MM.1S (cell line): ENCODE measurements at regions not wholly inside any gene's neighbourhood (a gene's known extent, or its start where the extent isn't known, plus 50 kb on each side); places are given as distances from the start of the nearest gene placed in this dataset.

Experiments used
- DNase-seq: peaks from one replicate; pipeline ENCODE4 v3.0.0-alpha.2; 2015
- H2AFZ ChIP-seq: fragments of 300-600 bp; sonication (generic); 2 replicates; pipeline ENCODE4 v1.6.0; 2016; ENCODE audit warnings: antibody characterized with exemption, low read length
- H3F3A ChIP-seq: fragments of 300-600 bp; sonication (generic); 2 replicates; pipeline ENCODE4 v1.6.1; 2016; ENCODE audit warnings: mild to moderate bottlenecking, antibody characterized with exemption, low read length, moderate library complexity, mixed read lengths; ENCODE audit not compliant: insufficient read depth
- H3K27ac ChIP-seq: fragments of 300-600 bp; sonication (generic); 2 replicates; pipeline ENCODE4 v1.5.1; 2016; ENCODE audit warnings: mild to moderate bottlenecking, low read length
- H3K27me3 ChIP-seq: fragments of 300-600 bp; sonication (generic); replicated peaks from 2 replicates; pipeline ENCODE4 v1.6.0; 2016; ENCODE audit warnings: low read length; ENCODE audit not compliant: insufficient read depth
- H3K36me3 ChIP-seq: fragments of 300-600 bp; sonication (generic); replicated peaks from 2 replicates; pipeline ENCODE4 v1.6.1; 2016; ENCODE audit warnings: mild to moderate bottlenecking, low read length, mixed read lengths; ENCODE audit not compliant: insufficient read depth
- H3K4me1 ChIP-seq: fragments of 300-600 bp; sonication (generic); 2 replicates; pipeline ENCODE4 v1.6.1; 2016; ENCODE audit warnings: low read length, mixed read lengths
- H3K4me2 ChIP-seq: fragments of 300-600 bp; sonication (generic); 2 replicates; pipeline ENCODE4 v1.6.0; 2016; ENCODE audit warnings: low read depth, low read length
- H3K4me3 ChIP-seq: fragments of 300-600 bp; sonication (generic); 2 replicates; pipeline ENCODE4 v1.5.1; 2016; ENCODE audit warnings: low read length, mixed read lengths
- H3K79me2 ChIP-seq: fragments of 300-600 bp; sonication (generic); 2 replicates; pipeline ENCODE4 v1.6.1; 2016; ENCODE audit warnings: mixed run types, low read length, mixed read lengths
- H3K9ac ChIP-seq: fragments of 300-600 bp; sonication (generic); 2 replicates; pipeline ENCODE4 v1.6.1; 2016; ENCODE audit warnings: low read length, mixed read lengths
- H3K9me2 ChIP-seq: fragments of 300-600 bp; sonication (generic); replicated peaks from 2 replicates; pipeline ENCODE4 v1.6.1; 2016; ENCODE audit warnings: mild to moderate bottlenecking, low read length, mixed read lengths; ENCODE audit not compliant: insufficient read depth
- H3K9me3 ChIP-seq: fragments of 300-600 bp; sonication (generic); replicated peaks from 2 replicates; pipeline ENCODE4 v1.6.1; 2016; ENCODE audit warnings: mild to moderate bottlenecking, low read length, mixed read lengths; ENCODE audit not compliant: insufficient read depth
- H4K20me1 ChIP-seq: fragments of 300-600 bp; sonication (generic); 2 replicates; pipeline ENCODE4 v1.6.1; 2016; ENCODE audit warnings: mild to moderate bottlenecking, low read length, moderate library complexity, mixed read lengths; ENCODE audit not compliant: insufficient read depth
- EZH2 ChIP-seq: fragments of 300-600 bp; sonication (generic); optimal IDR thresholded peaks from 2 replicates; pipeline ENCODE3; 2017; ENCODE audit warnings: low read depth, mild to moderate bottlenecking, antibody characterized with exemption, low read length, mixed read lengths
- EZH2phosphoT487 ChIP-seq: fragments of 300-600 bp; sonication (generic); IDR thresholded peaks from 2 replicates; pipeline ENCODE4 v1.6.1; 2018; ENCODE audit warnings: antibody characterized with exemption, low read length
- TF ChIP-seq, protein P1 (sequence below): fragments of 300-600 bp; sonication (generic); IDR thresholded peaks from 2 replicates; pipeline ENCODE4 v1.5.1; 2016; ENCODE audit warnings: antibody characterized with exemption, low read length, mixed read lengths

DNA sequence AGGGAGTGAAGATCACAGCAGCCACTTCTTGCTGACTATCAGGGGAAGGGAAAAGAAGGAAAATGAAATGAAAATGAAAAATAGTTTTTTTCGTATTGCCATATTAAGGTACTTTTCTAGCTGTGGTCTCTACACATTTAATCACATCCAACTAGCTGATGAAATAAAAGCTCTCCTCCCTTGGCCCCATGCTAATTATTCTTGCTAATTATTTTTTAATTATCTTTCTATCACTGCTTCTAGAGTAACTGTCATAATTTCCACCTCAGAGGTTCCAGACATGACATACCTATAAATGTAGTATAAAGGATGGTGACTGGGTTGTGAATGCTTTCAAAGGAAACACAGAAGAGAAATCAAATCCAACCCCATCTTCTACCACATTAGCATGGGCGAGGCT, 334.1 kb upstream of the MAN1A1 start:
- Histone ChIP-seq H3K4me1 (peaks cover 23% of the 10 kb centered on the region), H3K9me2 (no peaks in the 10 kb centered on the region), H3K27me3 (no peaks in the 10 kb centered on the region), H4K20me1 (no peaks in the 10 kb centered on the region), H3K4me2 (no peak overlapping the region), H3F3A (no peaks in the 10 kb centered on the region), H3K36me3 (no peaks in the 10 kb centered on the region), H3K79me2 (no peaks in the 10 kb centered on the region), H3K9ac (no peak overlapping the region), H3K9me3 (no peaks in the 10 kb centered on the region), H3K4me3 (no peak overlapping the region), H2AFZ (no peak overlapping the region), H3K27ac (no peak overlapping the region)
- DNase-seq = no peak
- TF ChIP-seq EZH2phosphoT487 (no peak), EZH2 (no peak)
- TF ChIP-seq, protein P1, sequence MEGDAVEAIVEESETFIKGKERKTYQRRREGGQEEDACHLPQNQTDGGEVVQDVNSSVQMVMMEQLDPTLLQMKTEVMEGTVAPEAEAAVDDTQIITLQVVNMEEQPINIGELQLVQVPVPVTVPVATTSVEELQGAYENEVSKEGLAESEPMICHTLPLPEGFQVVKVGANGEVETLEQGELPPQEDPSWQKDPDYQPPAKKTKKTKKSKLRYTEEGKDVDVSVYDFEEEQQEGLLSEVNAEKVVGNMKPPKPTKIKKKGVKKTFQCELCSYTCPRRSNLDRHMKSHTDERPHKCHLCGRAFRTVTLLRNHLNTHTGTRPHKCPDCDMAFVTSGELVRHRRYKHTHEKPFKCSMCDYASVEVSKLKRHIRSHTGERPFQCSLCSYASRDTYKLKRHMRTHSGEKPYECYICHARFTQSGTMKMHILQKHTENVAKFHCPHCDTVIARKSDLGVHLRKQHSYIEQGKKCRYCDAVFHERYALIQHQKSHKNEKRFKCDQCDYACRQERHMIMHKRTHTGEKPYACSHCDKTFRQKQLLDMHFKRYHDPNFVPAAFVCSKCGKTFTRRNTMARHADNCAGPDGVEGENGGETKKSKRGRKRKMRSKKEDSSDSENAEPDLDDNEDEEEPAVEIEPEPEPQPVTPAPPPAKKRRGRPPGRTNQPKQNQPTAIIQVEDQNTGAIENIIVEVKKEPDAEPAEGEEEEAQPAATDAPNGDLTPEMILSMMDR = no peak

DNA sequence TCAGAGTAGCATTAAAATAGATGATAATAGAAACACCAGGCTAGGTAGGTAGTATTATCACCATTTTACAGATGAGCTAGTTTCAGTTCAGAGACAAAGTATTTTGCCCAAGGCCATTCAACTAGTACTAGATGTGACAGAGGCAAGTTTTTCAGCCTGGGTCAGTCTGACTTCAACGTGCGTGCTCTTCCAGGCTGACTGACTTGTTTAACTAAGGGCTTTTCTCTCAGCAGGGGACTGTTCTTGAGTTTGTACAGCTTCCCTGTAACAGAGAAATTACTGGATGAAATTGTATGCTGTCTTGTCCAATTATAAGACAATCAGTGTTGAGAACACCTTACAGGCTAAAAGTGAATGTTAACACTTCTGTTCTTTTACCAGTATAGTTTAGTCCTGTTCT, 333.5 kb upstream of the MAN1A1 start:
- peaks cover 23% of the 10 kb centered on the region for H3K4me1 ChIP-seq
- no peak overlapping the region for H2AFZ ChIP-seq
- H3K9me2 ChIP-seq = no peaks in the 10 kb centered on the region
- no peaks in the 10 kb centered on the region for H3F3A ChIP-seq
- H3K36me3 ChIP-seq = no peaks in the 10 kb centered on the region
- H4K20me1 ChIP-seq = no peaks in the 10 kb centered on the region
- no peaks in the 10 kb centered on the region for H3K9me3 ChIP-seq
- no peaks in the 10 kb centered on the region for H3K27me3 ChIP-seq
- H3K4me2 ChIP-seq = no peak overlapping the region
- H3K9ac ChIP-seq = no peak overlapping the region
- no peak overlapping the region for H3K27ac ChIP-seq
- no peaks in the 10 kb centered on the region for H3K79me2 ChIP-seq
- TF ChIP-seq EZH2phosphoT487 = no peak
- no peak for TF ChIP-seq EZH2
- TF ChIP-seq, protein P1 = no peak
- H3K4me3 ChIP-seq = no peak overlapping the region
- DNase-seq = no peak

DNA sequence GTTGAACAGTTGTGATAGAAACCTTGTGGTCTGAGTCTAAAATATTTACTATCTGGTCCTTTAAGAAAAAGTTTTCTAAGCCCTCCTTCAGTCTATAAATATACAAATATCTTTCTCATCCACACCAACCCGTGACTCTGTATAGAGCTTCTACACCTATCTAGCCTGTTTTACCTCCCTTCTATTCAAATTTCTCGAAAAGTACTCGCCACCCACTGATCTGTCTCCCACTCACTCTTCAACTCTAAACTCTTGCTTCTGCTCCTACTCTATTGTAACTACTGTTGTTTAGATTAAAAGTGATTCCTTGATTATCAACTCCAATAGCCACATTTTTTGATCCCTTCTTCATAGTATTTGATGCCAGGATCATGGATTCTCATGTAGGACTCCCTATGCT, 329.4 kb upstream of the MAN1A1 start:
- TF ChIP-seq, protein P1 = no peak
- no peak for TF ChIP-seq EZH2
- no peak for TF ChIP-seq EZH2phosphoT487
- Histone ChIP-seq H3K9me3 (no peaks in the 10 kb centered on the region), H3K9ac (no peak overlapping the region)

More for the DNA sequence above, 329.4 kb upstream of the MAN1A1 start:
- Histone ChIP-seq H3F3A (no peaks in the 10 kb centered on the region), H3K36me3 (no peaks in the 10 kb centered on the region), H3K4me1 (no peaks in the 10 kb centered on the region), H3K4me2 (no peak overlapping the region), H3K79me2 (no peaks in the 10 kb centered on the region), H2AFZ (no peak overlapping the region), H4K20me1 (no peaks in the 10 kb centered on the region), H3K27ac (no peak overlapping the region), H3K4me3 (no peak overlapping the region), H3K27me3 (no peaks in the 10 kb centered on the region), H3K9me2 (no peaks in the 10 kb centered on the region)
- no peak for DNase-seq
